Hepatic stellate cell (primary cell): ENCODE measurements at regions not wholly inside any gene's neighbourhood (a gene's known extent, or its start where the extent isn't known, plus 50 kb on each side); places are given as distances from the start of the nearest gene placed in this dataset.

ENCODE experiments used
- DNase-seq: peaks from one replicate; pipeline ENCODE4 v3.0.0; 2011; ENCODE audit warnings: low spot score

DNA sequence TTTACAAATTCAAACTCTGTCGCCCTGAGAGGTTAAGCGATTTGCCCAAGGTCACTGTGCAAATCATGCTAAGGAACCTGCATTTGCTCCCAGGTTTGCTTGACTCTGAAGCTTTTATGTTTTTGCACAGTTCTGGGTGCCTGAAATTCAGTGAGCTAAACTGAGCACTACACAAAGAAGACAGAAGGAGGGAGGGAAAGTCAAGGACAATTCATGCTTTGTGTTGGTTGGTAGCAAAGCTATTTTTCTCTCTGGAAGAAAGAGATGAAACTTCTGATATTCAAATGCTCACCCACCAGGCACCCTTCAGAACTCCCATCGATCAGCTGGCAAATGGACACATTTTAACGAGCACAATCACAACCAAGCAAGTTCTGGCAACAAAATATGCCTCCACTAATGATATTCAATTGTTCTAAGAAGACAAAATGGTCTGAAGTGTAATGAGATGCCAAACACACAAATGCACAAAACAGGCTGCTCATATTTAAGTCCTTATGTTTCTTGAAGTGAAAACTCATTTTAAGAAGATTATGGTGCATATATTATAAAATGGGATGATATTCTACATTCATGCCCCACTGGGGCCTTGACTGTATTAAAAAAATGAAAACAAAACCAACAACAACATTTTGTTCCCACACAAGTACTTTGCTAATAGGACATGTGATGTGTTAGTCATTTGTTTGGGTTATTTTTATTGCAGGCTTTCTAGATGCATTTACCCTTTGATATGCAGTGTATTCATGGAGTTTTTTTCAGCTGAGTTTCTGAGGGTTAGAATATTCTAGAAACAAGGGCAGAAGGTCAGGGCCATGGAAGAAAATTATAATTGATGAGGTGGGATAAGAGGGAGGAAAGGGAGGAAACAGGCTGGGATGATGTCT is 445.6 kb upstream of the CELF4 start:
- DNase-seq, result no peak

DNA sequence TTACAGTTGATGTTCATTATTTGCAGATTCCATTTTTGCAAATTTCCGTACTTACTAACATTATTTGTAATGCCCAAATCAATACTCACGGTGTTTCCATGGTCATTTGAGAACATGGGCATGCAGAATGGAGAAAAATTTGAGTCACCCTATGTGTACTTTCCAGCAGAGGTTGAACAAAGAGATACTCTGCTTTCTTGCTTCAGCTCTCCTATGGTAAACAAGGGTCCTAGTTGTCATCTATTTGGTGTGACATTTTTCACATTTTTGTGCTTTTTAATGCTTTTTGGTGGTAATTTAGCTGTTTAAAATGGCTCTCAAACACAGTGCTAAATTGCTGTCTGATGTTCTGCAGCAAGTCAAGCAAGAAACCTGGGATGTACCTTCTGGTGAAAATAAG is 444.4 kb upstream of the CELF4 start:
- DNase-seq, result no peak

- DNase-seq, result no peak
Observed at GRCh38 chr18:38009320-38009719, 443.7 kb upstream of the CELF4 start.

GRCh38 chr18:38007676-38008330 is 442.2 kb upstream of the CELF4 start:
- DNase-seq, result no peak

DNA sequence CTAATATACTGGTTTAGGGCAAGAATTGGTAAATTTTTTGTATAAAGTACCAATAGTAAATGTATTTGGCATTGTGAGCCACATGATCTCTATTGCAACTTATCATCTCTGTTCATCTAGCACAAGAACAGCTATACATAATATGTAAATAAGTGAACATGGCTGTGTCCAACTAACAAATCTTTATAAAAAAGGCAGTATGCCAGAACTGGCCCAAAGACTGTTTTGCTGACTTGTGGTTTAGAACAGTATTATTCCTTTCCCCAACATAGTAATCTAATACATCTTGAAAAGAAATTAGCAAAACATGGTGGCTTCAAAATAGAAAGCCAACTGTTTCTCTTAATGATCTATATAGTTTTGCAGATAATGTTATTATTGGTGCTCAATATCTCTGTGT is 441.4 kb upstream of the CELF4 start:
- no peak for DNase-seq

GRCh38 chr18:38006541-38006940 is 440.9 kb upstream of the CELF4 start:
- DNase-seq, result no peak

DNA sequence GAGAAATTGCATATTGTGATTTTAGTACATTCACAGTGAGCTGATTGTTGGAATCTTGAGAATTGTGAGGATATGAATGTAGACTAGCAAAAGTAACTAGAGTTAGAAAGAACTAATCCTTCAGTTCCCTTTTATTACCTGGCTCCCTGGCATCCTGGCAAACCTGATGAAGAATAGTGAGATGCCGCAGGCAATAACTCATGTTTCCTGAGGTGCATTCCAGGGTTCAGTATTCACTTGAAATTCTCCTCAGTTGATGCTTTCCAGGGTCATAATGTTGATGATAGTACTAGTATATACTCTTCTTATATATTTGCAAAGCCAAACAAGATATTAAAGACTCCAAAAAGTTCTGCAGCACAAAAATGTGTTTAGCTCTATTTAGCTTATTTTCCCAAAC is 432.1 kb upstream of the CELF4 start:
- DNase-seq, result no peak

DNA sequence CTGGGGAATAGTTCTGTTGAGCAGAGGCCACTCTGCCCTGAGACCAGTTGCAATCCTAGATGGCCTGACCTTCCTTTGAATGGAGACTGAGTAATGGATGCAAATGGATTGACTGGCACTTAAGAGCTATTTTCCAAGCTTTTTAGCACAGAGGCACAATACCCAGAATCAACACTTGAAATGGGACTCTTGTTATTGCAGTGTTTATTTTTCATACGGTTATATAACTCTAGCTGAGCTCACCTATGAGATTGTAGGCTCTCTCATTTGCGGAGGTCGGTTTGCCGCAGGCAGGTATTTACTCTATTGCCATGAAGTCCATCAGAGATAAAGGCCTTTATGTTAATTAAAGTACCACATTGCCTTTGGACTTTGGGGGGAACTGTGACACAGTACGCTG is 422.3 kb upstream of the CELF4 start:
- no peak for DNase-seq

DNA sequence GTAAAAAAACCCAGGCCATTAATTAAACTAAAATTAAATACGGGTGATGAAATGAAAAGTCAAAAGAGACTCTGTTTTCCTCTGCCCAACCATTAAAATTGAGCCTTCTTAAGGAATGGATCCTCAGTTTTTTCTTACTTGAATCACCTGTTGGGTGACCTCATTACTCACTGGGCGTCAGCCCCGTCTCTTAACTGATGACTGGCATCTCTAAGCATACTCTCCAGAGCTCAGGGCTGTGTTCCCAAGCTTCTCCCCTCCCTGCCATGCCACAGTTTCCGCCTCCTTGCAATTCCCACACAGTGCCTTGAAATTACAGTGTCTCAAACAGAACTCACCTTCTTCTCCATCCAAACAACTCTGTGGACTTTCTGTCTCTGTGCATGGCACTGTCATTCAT is 421.1 kb upstream of the CELF4 start:
- no peak for DNase-seq

DNA sequence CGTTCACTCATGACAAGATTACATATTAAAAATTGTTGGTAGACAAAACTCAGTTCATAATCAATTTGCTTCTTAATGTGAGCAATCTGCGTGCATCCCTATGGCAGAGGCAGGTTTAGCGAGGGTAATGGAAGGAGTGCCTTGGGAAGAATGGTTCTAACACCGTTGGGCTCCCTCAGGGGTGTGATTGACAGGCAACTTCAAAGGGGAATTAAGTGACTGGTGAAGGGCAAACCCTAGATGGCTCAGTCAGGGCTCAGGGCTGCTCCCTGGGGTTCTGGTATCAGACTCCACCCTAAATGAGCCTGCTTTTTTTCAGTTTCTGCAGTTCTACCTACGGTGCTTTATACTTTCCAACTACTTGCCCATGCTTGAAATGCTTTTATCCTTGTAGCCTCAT is 419.5 kb upstream of the CELF4 start:
- no peak for DNase-seq

DNA sequence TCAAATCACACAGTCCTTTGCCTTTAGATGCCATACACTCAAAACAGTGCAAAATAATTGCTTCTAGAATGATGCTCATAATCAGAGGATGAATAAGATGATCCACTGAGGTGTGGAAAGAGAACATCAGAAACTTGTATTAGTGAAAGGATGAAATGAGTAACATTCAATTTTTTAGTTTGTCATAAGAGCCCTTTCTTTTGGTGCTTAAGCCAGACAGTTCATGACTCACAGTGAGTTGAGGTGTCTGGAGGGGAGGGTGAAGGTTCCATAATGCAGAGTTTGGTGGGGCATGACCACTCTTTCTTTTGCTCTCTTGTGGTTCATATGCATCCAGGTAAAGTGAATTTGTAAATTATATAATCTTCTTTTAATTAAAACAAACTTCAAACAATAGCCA is 415.0 kb upstream of the CELF4 start:
- DNase-seq, result no peak

DNA sequence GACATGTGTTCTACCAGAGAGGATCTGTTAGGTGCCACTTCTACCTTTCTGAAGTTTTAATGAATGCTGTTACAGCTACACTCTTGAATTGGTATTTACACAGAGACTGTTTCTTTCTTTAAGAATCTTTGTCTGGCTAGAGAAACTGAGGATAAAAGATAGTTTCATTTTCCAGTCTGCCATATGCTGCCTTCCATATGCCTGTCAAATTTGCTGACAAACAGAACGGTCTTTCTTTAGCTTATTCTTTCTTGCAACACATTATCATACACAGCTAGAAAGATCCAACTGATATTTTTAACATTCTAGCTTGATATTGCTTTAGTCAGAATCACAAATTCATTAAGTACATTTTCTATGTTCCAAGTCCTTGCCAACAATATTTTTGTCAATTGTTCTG is 409.8 kb upstream of the CELF4 start:
- DNase-seq, result no peak

- no peak for DNase-seq
Observed at GRCh38 chr18:37967261-37967660, 401.7 kb upstream of the CELF4 start.

GRCh38 chr18:37965572-37965970 is 400.0 kb upstream of the CELF4 start:
- no peak for DNase-seq

- no peak for DNase-seq
Observed at GRCh38 chr18:37964885-37965571, 399.4 kb upstream of the CELF4 start.

DNA sequence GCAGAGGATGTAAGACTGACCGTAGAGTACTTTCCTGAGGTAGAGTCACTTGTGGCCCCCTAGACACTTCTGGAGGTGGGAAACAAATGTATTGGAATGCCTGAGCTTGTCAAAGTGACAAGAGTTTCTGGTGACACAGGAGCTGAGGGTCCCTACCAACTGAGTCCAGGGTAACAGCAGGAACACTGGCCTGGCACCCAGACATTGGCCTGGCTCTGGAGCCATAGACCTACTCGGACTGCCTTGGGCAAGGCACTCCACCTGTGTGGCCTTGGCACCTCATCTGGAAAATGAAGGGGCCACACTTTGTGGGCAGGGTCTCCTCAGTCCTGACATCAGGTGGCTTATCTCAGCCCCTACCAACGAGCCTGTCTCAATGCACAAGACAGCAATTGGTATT is 398.2 kb upstream of the CELF4 start:
- DNase-seq, result no peak

GRCh38 chr18:37962316-37962966 is 396.8 kb upstream of the CELF4 start:
- DNase-seq, result no peak

GRCh38 chr18:37958499-37958898 is 392.9 kb upstream of the CELF4 start:
- DNase-seq, result no peak

GRCh38 chr18:37956902-37957301 is 391.3 kb upstream of the CELF4 start:
- DNase-seq, result no peak

DNA sequence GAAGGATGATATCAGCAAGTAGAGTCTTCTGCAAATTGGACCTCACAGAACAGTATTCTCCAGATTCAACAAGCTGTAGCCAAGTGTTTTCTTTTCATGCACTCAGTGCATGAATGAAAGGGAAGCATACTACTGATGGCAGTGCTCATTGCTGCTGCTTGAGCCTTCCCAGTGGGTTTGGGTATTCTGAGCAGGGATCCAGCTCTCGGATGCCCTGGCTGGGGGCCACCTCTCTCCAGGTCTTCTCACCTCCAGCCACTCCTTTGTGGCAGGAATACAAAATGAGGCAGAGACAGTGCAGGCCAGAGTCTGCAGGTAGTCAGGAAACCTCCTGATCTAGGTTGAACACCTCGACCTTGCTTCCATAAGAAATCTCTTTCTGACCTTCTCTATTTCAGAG is 390.4 kb upstream of the CELF4 start:
- DNase-seq, result no peak

DNA sequence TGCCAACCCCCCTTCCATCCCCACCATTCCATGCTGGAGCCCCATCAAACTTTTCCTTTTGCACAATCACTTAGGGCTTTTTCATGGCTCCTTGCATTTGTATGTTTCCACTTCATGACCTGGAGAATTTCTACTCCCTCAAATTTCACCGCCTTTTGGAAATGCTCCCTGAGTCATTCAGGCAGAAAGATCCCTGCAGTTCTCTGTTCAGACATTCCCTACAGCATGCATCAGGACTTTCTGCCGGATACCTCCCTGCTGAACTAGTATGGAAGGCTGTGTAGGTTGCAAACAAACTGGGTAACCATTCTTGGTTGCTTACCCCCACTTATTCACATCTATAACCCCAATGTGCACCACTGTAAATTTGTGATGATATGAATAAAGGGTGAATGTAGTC is 389.6 kb upstream of the CELF4 start:
- no peak for DNase-seq

DNA sequence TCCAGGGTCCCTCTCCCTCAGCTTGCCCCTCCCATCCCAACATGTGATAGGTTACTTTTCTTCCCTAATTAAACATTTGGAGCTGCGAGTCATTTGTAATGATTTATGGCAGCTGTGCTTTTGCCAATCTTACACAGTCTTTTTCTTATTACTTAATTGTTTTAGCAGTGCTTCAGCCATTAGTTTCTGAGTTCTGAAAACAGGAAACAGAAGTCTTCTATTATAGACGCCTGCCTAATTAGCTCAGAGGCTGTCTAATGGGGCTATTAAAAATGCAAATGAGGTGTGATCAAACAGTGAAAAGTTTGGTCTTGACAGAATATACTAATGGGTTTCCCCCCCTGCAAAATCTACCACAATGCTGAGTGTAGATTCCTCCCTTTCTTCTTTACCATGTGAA is 388.3 kb upstream of the CELF4 start:
- DNase-seq, result no peak

DNA sequence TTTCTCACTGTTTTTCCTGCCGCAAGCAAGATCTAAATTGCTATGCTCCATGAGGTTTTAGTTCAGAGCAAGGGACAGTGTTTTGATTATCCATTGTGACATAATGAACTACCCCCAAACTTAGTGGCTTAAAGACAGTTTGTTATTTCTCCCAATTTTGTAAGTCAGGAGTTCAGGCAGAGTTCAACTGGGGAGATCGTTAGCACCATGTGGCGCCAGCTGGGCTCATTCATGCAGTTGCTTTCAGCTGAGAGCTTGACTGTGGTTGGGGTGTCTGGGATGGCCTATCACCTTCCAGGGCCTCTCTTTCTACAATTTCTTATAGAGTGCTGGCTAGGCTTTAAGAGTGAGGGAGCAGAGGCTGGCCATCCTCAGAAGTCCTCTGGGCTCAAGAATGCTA is 382.9 kb upstream of the CELF4 start:
- DNase-seq, result no peak
